ENCODE measurements at regions not wholly inside any gene's neighbourhood (a gene's known extent, or its start where the extent isn't known, plus 50 kb on each side); places are given as distances from the start of the nearest gene placed in this dataset.

GRCh38 chr19:23855676-23856075 is 59.0 kb upstream of the ZNF726 start:
- no peak for DNase-seq

GRCh38 chr19:23851966-23852365 is 62.7 kb upstream of the ZNF726 start:
- no peak for DNase-seq

DNA sequence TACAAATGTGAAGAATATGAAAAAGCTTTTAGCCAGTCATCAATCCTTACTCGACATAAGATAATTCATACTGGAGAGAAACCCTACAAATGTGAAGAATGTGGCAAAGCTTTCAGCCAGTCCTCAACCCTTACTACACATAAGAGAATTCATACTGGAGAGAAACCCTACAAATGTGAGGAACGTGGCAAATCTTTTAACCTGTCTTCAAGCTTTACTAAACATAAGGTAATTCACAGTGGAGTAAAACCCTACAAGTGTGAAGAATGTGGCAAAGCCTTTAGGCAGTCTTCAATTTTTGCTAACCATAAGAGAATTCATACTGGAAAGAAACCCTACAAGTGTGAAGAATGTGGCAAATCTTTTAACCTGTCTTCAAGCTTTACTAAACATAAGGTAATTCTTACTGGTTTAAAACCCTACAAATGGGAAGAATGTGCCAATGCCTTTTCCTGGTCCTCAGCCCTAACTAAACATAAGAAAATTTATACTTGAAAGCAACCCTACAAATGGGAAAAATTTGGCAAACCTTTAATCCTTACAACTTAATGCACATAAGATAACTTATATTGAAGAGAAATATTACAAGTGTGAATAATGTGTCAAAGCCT is 74.1 kb upstream of the ZNF681 start:
- no peak for DNase-seq

DNA sequence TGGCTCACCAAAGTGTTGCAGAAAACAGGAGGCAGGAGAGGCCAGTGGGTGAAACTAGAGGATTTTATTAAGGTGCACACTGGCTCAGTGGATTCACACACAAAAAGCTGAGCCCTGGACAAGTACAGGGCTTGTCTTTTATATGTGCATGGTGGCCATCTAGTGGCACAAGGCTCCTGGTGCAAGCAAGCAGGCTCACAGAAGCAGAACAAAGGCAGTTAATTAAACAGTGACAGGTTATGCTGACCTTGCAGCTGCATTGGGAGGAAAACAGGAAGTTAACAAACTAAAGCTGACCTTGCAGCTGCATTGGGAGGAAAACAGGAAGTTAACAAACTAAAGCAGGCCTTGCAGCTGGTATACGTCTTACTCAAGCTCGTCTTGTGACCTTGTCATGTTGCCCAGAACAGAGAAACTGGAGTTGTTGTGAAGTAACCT is 65.3 kb upstream of the ZNF681 start:
- peak; percentile 1 for DNase-seq

- no peak for DNase-seq
Measured at GRCh38 chr19:23822735-23823134, 64.0 kb upstream of the ZNF681 start.

GRCh38 chr19:23817519-23817918 is 58.8 kb upstream of the ZNF681 start:
- DNase-seq: no peak

- no peak for DNase-seq
Measured at GRCh38 chr19:23810496-23810895, 51.8 kb upstream of the ZNF681 start.
